ENCODE measurements at regions not wholly inside any gene's neighbourhood (a gene's known extent, or its start where the extent isn't known, plus 50 kb on each side); places are given as distances from the start of the nearest gene placed in this dataset.

DNA sequence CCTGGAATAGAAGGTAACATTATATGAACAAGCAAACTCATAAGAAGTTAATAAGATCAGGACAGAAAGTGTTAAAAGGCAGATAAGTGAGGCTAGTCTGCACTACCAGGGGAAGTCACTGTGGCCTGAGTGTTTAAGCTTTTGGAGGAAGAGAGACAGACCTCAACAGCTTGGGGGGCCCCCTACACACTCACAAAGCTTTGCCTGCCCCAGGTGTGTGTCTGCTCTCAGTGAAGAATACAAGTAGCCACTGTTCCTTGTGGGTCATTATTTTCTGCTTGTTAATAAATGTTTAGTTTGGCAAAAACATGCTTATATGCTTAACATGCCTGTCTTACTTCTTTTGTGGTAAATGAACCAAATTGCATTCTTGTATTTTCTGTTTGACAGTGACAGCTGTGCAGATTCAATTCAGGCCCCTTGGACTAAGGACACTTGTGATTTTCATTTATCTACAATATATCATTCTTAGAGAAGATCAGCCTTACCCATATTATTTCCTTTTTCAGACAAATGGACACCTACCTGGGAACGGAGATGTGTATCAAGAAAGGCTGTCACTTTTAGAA is 50.7 kb upstream of the C12orf71 start:
- TF ChIP-seq EP300 (IDR thresholded peaks at IDR 0.05; ENCODE audit: low read length) (no peak), CEBPB (tag; IDR thresholded peaks at IDR 0.05) (no peak), CBFB (CRISPR knock-in tag; IDR thresholded peaks at IDR 0.05) (no peak)
- TF ChIP-seq, protein P1, sequence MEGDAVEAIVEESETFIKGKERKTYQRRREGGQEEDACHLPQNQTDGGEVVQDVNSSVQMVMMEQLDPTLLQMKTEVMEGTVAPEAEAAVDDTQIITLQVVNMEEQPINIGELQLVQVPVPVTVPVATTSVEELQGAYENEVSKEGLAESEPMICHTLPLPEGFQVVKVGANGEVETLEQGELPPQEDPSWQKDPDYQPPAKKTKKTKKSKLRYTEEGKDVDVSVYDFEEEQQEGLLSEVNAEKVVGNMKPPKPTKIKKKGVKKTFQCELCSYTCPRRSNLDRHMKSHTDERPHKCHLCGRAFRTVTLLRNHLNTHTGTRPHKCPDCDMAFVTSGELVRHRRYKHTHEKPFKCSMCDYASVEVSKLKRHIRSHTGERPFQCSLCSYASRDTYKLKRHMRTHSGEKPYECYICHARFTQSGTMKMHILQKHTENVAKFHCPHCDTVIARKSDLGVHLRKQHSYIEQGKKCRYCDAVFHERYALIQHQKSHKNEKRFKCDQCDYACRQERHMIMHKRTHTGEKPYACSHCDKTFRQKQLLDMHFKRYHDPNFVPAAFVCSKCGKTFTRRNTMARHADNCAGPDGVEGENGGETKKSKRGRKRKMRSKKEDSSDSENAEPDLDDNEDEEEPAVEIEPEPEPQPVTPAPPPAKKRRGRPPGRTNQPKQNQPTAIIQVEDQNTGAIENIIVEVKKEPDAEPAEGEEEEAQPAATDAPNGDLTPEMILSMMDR (IDR thresholded peaks at IDR 0.05 in 2 of 3, conservative IDR thresholded peaks at IDR 0.05 in 1 of 3; ENCODE audit: insufficient read depth in 2 of 3, low read depth in 1 of 3, low read length in 3 of 3): no peak
- TF ChIP-seq, protein P2, sequence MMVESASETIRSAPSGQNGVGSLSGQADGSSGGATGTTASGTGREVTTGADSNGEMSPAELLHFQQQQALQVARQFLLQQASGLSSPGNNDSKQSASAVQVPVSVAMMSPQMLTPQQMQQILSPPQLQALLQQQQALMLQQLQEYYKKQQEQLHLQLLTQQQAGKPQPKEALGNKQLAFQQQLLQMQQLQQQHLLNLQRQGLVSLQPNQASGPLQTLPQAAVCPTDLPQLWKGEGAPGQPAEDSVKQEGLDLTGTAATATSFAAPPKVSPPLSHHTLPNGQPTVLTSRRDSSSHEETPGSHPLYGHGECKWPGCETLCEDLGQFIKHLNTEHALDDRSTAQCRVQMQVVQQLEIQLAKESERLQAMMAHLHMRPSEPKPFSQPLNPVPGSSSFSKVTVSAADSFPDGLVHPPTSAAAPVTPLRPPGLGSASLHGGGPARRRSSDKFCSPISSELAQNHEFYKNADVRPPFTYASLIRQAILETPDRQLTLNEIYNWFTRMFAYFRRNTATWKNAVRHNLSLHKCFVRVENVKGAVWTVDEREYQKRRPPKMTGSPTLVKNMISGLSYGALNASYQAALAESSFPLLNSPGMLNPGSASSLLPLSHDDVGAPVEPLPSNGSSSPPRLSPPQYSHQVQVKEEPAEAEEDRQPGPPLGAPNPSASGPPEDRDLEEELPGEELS (CRISPR knock-in tag; IDR thresholded peaks at IDR 0.05; ENCODE audit: borderline replicate concordance): no peak
